H9 (cell line): ENCODE measurements at regions not wholly inside any gene's neighbourhood (a gene's known extent, or its start where the extent isn't known, plus 50 kb on each side); places are given as distances from the start of the nearest gene placed in this dataset.

ENCODE experiments used
- DNase-seq: peaks from one replicate; pipeline ENCODE4 v3.0.0-alpha.2; 2017
- H2AFZ ChIP-seq: one replicate; pipeline ENCODE4 v1.6.1; 2013; ENCODE audit warnings: mild to moderate bottlenecking, low read length, control low read depth, moderate library complexity
- H2AK5ac ChIP-seq: 2 replicates; pipeline ENCODE4 v1.6.1; 2013; ENCODE audit warnings: low read length, control low read depth, mixed read lengths; ENCODE audit not compliant: insufficient read length
- H2BK120ac ChIP-seq: one replicate; pipeline ENCODE4 v1.6.1; 2013; ENCODE audit warnings: low read depth, mild to moderate bottlenecking, low read length, control low read depth, inconsistent platforms; ENCODE audit not compliant: poor library complexity, severe bottlenecking
- H2BK12ac ChIP-seq: 2 replicates; pipeline ENCODE4 v1.6.1; 2013; ENCODE audit warnings: low read length, control low read depth, mixed read lengths, low read depth; ENCODE audit not compliant: insufficient read length
- H2BK15ac ChIP-seq: 2 replicates; pipeline ENCODE4 v1.6.1; 2013; ENCODE audit warnings: low read depth, low read length, control low read depth
- H2BK20ac ChIP-seq: one replicate; pipeline ENCODE4 v1.6.1; 2013; ENCODE audit warnings: low read depth, mild to moderate bottlenecking, low read length, control low read depth, inconsistent platforms; ENCODE audit not compliant: poor library complexity, severe bottlenecking
- H2BK5ac ChIP-seq: 2 replicates; pipeline ENCODE4 v1.6.1; 2013; ENCODE audit warnings: low read length, control low read depth, mixed read lengths; ENCODE audit not compliant: insufficient read length
- H3K14ac ChIP-seq: 2 replicates; pipeline ENCODE4 v1.6.1; 2013; ENCODE audit warnings: low read length, control low read depth; ENCODE audit not compliant: insufficient read depth
- H3K18ac ChIP-seq: 2 replicates; pipeline ENCODE4 v1.6.1; 2013; ENCODE audit warnings: low read depth, mild to moderate bottlenecking, mixed read lengths, low read length, control low read depth; ENCODE audit not compliant: insufficient read length
- H3K23ac ChIP-seq: 2 replicates; pipeline ENCODE4 v1.6.1; 2013; ENCODE audit warnings: low read length, control low read depth, mixed read lengths, low read depth; ENCODE audit not compliant: insufficient read length
- H3K23me2 ChIP-seq: 2 replicates; pipeline ENCODE4 v1.6.1; 2013; ENCODE audit warnings: low read depth, mild to moderate bottlenecking, mixed read lengths, low read length, control low read depth; ENCODE audit not compliant: insufficient read length, poor library complexity, severe bottlenecking
- H3K27ac ChIP-seq: 2 replicates; pipeline ENCODE4 v1.5.1; 2013; ENCODE audit warnings: low read length, control low read depth, mixed read lengths, low read depth; ENCODE audit not compliant: insufficient read length
- H3K27me3 ChIP-seq: 2 replicates; pipeline ENCODE4 v1.6.1; 2013; ENCODE audit warnings: low read length, control low read depth, inconsistent platforms; ENCODE audit not compliant: insufficient read depth
- H3K4ac ChIP-seq: 2 replicates; pipeline ENCODE4 v1.6.1; 2013; ENCODE audit warnings: low read depth, mild to moderate bottlenecking, control low read depth, inconsistent platforms, low read length, moderate library complexity
- H3K4me1 ChIP-seq: 2 replicates; pipeline ENCODE4 v1.6.1; 2013; ENCODE audit warnings: low read length, control low read depth, inconsistent platforms; ENCODE audit not compliant: insufficient read depth
- H3K4me2 ChIP-seq: 2 replicates; pipeline ENCODE4 v1.6.1; 2013; ENCODE audit warnings: low read length, control low read depth, mixed read lengths; ENCODE audit not compliant: insufficient read length, insufficient read depth
- H3K56ac ChIP-seq: 2 replicates; pipeline ENCODE4 v1.6.1; 2013; ENCODE audit warnings: low read depth, mild to moderate bottlenecking, mixed read lengths, low read length, control low read depth; ENCODE audit not compliant: insufficient read length
- H3K79me1 ChIP-seq: 2 replicates; pipeline ENCODE4 v1.6.1; 2013; ENCODE audit warnings: low read depth, mild to moderate bottlenecking, moderate library complexity, low read length, control low read depth, inconsistent platforms; ENCODE audit not compliant: insufficient read depth, poor library complexity, severe bottlenecking
- H3K79me2 ChIP-seq: 2 replicates; pipeline ENCODE4 v1.6.1; 2013; ENCODE audit warnings: low read length, control low read depth, inconsistent platforms; ENCODE audit not compliant: insufficient read depth
- H3K9ac ChIP-seq: 2 replicates; pipeline ENCODE4 v1.6.1; 2013; ENCODE audit warnings: low read length, control low read depth, mixed read lengths; ENCODE audit not compliant: insufficient read length; ENCODE audit errors: extremely low read depth
- H3K9me3 ChIP-seq: one replicate; pipeline ENCODE4 v1.6.1; 2013; ENCODE audit warnings: low read depth, low read length, inconsistent platforms; ENCODE audit not compliant: control insufficient read depth
- H3T11ph ChIP-seq: one replicate; pipeline ENCODE4 v1.6.1; 2013; ENCODE audit warnings: mild to moderate bottlenecking, low read length, control low read depth, inconsistent platforms
- H4K20me1 ChIP-seq: one replicate; pipeline ENCODE4 v1.6.1; 2013; ENCODE audit not compliant: control insufficient read depth, insufficient read length, insufficient read depth
- H4K5ac ChIP-seq: 2 replicates; pipeline ENCODE4 v1.6.1; 2013; ENCODE audit warnings: low read depth, mild to moderate bottlenecking, mixed read lengths, low read length, control low read depth; ENCODE audit not compliant: insufficient read length
- H4K8ac ChIP-seq: replicated peaks from 2 replicates; pipeline ENCODE4 v1.6.1; 2013; ENCODE audit warnings: low read length, control low read depth, mixed read lengths, low read depth; ENCODE audit not compliant: insufficient read length
- H4K91ac ChIP-seq: 2 replicates; pipeline ENCODE4 v1.6.1; 2013; ENCODE audit warnings: low read depth, mild to moderate bottlenecking, moderate library complexity, mixed read lengths, low read length, control low read depth; ENCODE audit not compliant: insufficient read length
- H3K27ac Mint-ChIP-seq, 3 experiments: 2 replicates in 2 of 3; 3 replicates in 1 of 3; pipeline ENCODE4 v1.8.0; 2020 to 2021; ENCODE audit warnings: mixed read lengths in 3 of 3, mild to moderate bottlenecking in 1 of 3, moderate library complexity in 1 of 3
- H3K27me3 Mint-ChIP-seq: 2 replicates; pipeline ENCODE4 v1.8.0; 2021; ENCODE audit warnings: low read depth, mild to moderate bottlenecking, moderate library complexity, mixed read lengths
- H3K36me3 Mint-ChIP-seq, 3 experiments: 2 replicates in 2 of 3; 3 replicates in 1 of 3; pipeline ENCODE4 v1.8.0; 2020 to 2021; ENCODE audit warnings: low read depth in 3 of 3, mixed read lengths in 3 of 3; ENCODE audit not compliant: insufficient read depth in 1 of 3
- H3K4me1 Mint-ChIP-seq, 2 experiments: 2 replicates each; pipeline ENCODE4 v1.8.0; 2020; ENCODE audit warnings: mixed read lengths in 2 of 2
- H3K4me3 Mint-ChIP-seq, 2 experiments: 2 replicates in 1 of 2; 3 replicates in 1 of 2; pipeline ENCODE4 v1.8.0; 2020 to 2021; ENCODE audit warnings: mild to moderate bottlenecking in 2 of 2, mixed read lengths in 2 of 2, moderate library complexity in 1 of 2
- H3K9me3 Mint-ChIP-seq, 2 experiments: 2 replicates in 1 of 2; 3 replicates in 1 of 2; pipeline ENCODE4 v1.8.0; 2020; ENCODE audit warnings: mild to moderate bottlenecking in 2 of 2, mixed read lengths in 2 of 2, moderate library complexity in 1 of 2
- CTCF ChIP-seq: fragments of 200-600 bp; sonication (generic); conservative IDR thresholded peaks from 3 replicates; pipeline ENCODE4 v1.8.0; 2021; ENCODE audit warnings: antibody characterized with exemption, mild to moderate bottlenecking
- WGBS: extraction: QIAGEN DNeasy Blood & Tissue Kit; methylation state at CpG from one replicate; pipeline ENCODE4 v1.1.7; 2013; ENCODE audit warnings: missing lambda C conversion rate, low lambda C conversion rate, mixed read lengths; ENCODE audit not compliant: insufficient read length; ENCODE audit errors: extremely low coverage; 5-methylcytosine and 5-hydroxymethylcytosine counted together

DNA sequence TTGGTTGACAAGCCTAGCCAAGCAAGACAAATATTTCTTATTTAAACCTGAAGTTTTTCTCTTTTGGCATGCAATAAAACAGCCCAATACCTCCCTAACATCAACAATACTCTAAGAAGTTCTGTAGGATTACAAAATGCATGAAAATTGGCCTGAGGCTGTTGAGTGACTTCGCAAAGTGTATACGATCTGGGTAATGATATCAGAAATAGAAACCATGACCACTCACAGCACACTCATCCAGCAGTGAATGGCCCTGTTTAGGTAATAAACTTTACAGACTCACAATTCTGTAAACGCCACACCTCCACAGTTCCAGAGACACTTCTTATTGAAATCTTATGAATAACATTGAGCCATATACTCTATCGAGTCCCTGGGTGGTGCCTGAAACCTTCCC is 83.0 kb upstream of the NAALADL2 start:
- TF ChIP-seq CTCF: no peak
- Histone ChIP-seq H3K27me3 (no peaks in the 10 kb centered on the region), H4K20me1 (no peaks in the 10 kb centered on the region), H3K18ac (no peak overlapping the region), H3K9ac (no peak overlapping the region), H2AFZ (no peak overlapping the region), H2AK5ac (no peak overlapping the region), H4K5ac (no peak overlapping the region), H2BK120ac (no peak overlapping the region), H3K79me2 (no peaks in the 10 kb centered on the region), H3K4ac (no peak overlapping the region), H3K9me3 (no peaks in the 10 kb centered on the region), H3K4me1 (no peaks in the 10 kb centered on the region), H2BK5ac (no peak overlapping the region), H3K14ac (no peak overlapping the region), H2BK20ac (no peak overlapping the region), H3K23ac (no peak overlapping the region), H3K23me2 (no peaks in the 10 kb centered on the region), H3K4me2 (no peak overlapping the region), H3K27ac (no peak overlapping the region), H3K79me1 (no peaks in the 10 kb centered on the region), H4K91ac (no peak overlapping the region), H2BK12ac (no peak overlapping the region), H3T11ph (no peak overlapping the region), H2BK15ac (no peak overlapping the region), H3K56ac (no peak overlapping the region), H4K8ac (no peak overlapping the region)
- DNase-seq: no peak
- no peaks in the 10 kb centered on the region for H3K27me3 Mint-ChIP-seq
- H3K36me3 Mint-ChIP-seq: peaks cover 2 to 11% (median 4%) of the 10 kb centered on the region in 3 experiments; a peak in 3 of 7 replicates
- no peak overlapping the region for H3K4me3 Mint-ChIP-seq
- peaks cover 8 to 14% of the 10 kb centered on the region in 2 experiments; a peak in 4 of 5 replicates for H3K9me3 Mint-ChIP-seq
- H3K27ac Mint-ChIP-seq: no peak overlapping the region
- WGBS: no CpG with 5 or more reads among the region's 4 CpGs
- H3K4me1 Mint-ChIP-seq: peaks cover 0 to 6% of the 10 kb centered on the region in 2 experiments; a peak in 1 of 4 replicates
